Esophagus squamous epithelium (tissue), 4 donors: ENCODE measurements at regions not wholly inside any gene's neighbourhood (a gene's known extent, or its start where the extent isn't known, plus 50 kb on each side); places are given as distances from the start of the nearest gene placed in this dataset.

Source experiments
- CTCF ChIP-seq, 6 experiments: fragments of 450-650 bp in 4 of 6; fragments of 200-600 bp in 2 of 6; sonication (generic) in 2 of 6; IDR thresholded peaks; one replicate each; pipeline ENCODE4 v1.5.1; 2016 to 2019; ENCODE audit warnings: antibody characterized with exemption in 6 of 6, mild to moderate bottlenecking in 4 of 6, moderate library complexity in 4 of 6
- POLR2A ChIP-seq, 4 donors: fragments of 450-650 bp; IDR thresholded peaks; one replicate each; pipeline ENCODE4 v1.6.1; 2017; ENCODE audit warnings: antibody characterized with exemption in 4 of 4, mild to moderate bottlenecking in 4 of 4, moderate library complexity in 3 of 4

- TF ChIP-seq CTCF (IDR thresholded peaks at IDR 0.05) (no peak), POLR2A (IDR thresholded peaks at IDR 0.05) (no peak)
These were observed 85.6 kb downstream of the ALG10 start for GRCh38 chr12:34107781-34108404.
